Fibroblast of skin of left biceps (primary cell): ENCODE measurements at regions not wholly inside any gene's neighbourhood (a gene's known extent, or its start where the extent isn't known, plus 50 kb on each side); places are given as distances from the start of the nearest gene placed in this dataset.
"Not testable (repeated sequence)": the region's sequence is repeated elsewhere in the genome, so short reads cannot be mapped to it uniquely, and the experiment has no call there.

ENCODE experiments used
- DNase-seq, 2 experiments: peaks; one replicate each; pipeline ENCODE4 v3.0.0-alpha.2; 2013; ENCODE audit warnings: low read depth in 2 of 2

DNA sequence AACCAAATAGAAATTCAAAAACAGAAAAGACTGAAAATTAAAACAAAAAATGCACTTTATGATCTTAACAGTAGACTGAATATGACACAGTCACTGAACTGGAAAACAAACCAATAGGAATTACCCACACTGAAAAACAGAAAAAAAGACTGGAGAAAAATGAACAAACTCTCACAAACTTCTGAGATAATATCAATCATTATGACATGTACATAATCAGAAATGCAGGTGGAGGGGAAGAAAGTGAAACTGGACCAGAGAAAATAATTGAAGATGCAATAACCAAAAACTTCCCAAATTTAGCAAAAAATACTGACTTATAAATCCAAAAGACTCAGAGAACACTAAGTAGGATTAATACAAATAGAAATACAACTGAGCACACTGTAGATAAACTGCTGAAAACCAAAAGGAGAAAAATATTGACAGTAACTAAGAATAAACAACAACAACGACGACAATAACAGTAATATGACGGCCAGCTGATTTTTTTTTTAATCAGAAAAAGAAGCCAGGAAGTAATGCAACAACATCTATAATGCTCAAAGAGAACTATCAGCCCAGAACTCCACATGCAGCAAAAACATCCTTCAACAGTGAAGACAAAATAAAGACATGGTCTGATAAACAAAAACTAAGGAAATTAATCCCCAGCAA lies 108.1 kb downstream of the ZFAND4 start:
- DNase-seq = no peak

DNA sequence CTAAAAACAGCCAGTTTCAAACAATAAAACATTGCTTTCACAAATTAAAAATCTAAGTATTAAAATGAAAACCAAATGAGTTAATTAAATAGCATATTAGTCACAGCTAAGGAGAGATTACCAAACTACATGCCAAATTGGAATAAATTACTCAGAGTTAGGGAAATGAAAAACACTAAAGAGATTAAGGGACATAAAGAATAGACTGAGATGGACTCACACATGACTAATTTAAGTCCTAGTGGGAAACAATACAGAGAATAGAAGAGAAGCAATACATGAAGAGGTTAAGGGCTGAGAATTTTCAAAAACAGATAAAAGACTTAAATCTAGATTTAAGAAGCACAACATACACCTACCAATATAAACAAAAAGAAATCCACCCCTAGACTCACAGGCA lies 110.6 kb downstream of the ZFAND4 start:
- no peak for DNase-seq

DNA sequence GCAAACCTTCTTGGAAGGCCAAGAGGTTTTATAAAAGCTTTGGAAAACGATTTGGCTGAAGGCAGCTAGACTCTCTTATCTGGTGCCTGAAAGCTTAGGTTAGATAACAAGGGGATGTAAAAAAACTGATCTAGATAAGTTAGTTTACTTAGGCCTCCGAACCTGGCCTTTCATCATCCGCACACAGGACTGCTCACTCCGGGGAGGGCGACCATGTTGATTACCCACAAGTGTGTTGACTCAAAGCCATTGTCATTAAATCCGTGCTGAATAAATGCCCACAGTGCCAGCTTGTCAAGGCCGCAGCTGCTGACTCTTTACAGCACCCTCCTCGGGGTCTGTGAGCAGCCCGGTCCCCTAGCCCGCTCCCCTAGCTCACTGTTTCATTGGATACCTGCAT lies 112.3 kb downstream of the ZFAND4 start:
- DNase-seq = no peak

DNA sequence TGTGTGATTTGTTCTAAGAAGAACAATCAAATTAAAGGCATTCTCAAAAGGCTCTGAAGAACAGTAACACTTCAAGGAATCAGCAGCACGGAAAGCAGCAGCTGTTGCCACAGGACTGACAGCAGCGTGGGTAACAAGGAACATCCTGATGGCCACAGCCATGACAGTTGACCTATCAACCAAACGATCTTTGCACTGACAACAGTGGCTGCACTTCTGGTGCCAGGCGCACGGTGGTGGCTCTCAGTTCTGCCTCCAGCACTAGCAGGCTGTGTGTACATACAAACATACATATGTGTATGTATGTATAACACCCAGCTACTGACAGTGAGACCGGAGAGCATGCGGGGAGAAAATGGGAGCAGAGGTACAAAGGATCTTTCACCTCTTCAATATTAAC lies 114.1 kb downstream of the ZFAND4 start:
- DNase-seq = no peak

DNA sequence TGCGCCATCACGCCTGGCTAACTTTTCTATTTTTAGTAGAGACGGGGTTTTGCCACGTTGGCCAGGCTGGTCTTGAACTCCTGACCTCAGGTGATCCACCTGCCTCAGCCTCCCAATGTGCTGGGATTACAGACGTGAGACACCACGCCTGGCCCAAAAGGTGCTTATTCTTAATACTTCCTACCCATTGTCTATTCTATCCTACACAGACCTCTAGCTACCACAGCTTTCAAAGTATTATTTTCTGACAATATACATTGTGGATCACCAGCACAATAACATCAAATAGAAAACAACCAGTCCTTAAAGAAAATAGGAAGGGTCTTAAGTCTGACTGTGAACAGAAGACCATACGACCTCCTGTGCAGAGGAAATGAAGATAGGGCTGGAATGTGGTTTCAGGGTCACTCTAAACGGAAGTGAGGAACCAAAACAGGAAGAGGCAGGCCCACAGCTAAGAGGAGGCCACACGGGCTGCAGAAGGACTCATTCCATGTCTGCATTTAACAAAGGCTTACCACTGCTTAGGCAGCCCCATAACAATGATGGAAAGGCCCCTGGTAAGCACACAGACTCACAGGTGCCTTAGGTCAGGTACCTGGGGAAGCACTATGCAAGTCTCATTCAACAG lies 115.2 kb downstream of the ZFAND4 start:
- no peak for DNase-seq

DNA sequence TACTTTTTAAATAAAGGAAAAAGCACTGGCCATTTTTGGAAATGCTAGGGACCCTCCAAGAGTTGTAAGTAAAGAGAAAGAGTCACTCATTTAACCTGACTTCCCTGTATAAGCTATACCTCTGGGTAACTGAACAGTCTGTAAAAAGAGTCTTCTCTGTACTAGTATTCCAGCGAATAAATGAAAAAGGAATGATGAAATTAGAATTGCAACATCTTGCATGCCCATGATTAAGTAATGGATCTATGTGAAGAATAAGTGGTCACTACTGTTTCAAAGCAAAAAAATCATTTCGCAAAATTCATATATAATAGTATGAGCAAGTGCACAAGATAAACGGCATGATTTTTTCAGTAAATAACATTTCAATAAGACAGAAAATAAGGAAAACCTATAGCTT lies 116.8 kb downstream of the ZFAND4 start:
- DNase-seq = peak in 1 of 2 experiments; percentile 4

DNA sequence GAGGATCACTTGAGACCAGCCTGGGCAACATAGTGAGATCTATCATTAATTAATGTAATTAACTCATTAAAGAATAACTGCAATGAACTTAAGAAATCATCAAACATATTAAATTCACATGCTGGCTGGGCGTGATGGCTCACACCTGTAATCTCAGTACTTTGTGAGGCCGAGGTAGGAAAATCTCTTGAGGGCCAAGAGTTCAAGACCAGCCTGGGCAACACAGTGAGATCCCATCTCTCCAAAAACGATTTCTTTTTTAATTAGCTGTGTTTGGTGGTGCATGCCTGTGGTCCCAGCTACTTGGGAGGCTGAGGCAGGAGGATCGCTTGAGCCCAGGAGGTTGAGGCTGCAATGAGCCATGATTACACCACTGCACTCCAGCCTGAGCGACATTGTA lies 117.2 kb downstream of the ZFAND4 start:
- DNase-seq = not testable (repeated sequence)

DNA sequence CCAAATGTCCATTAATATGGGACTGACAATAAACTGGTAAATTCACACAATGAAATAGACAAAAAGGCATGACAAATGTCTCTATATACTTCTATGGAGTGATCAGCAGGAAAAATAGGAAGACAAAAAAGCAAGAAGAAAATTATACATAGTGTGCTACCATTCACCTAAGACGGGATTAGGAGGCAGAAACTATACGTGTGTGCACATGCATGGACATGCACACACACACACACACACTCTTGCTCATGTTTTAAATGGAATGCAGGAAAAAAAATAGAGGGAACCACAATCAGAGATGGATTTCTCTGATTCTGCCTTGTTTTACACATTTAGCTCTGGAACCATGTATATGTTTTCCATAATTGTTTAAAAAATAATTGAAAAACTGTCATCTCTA lies 119.0 kb downstream of the ZFAND4 start:
- no peak for DNase-seq

DNA sequence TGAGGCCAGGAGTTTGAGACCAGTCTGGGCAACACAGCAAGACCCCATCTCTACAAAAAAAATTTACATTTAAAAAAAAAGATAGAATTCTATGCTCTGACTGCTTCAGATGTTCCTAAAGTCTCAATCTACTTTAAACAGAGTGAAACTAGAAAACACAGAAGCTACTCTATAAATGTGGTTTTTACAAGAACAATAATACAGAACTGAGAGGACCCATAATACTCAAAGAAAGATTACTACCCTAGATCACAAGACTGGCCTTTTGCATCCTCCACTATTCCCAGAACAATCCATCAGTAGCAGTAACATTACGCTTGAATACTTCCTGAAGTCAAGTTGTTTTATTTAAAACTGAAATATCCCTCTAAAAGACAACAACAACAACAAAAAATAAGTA lies 119.4 kb downstream of the ZFAND4 start:
- no peak for DNase-seq

DNA sequence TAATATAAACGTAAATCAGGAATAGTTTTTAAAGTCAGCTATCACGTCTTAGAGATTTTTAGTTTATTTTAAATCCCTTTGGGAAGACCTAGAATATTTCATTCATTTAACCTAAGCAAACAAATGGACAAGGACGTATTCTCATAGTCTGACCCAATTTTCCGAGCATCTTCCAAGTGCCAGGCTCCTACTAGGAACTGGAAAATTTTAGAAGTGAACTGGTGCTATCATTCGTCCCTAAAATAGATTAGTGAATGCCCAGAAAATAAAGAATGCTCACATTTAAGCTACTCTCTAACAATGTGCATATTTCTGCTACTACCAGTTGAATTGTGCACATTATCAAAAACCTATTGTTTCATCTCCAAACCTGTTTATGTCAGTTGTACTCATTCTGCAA lies 120.1 kb downstream of the ZFAND4 start:
- no peak for DNase-seq

DNA sequence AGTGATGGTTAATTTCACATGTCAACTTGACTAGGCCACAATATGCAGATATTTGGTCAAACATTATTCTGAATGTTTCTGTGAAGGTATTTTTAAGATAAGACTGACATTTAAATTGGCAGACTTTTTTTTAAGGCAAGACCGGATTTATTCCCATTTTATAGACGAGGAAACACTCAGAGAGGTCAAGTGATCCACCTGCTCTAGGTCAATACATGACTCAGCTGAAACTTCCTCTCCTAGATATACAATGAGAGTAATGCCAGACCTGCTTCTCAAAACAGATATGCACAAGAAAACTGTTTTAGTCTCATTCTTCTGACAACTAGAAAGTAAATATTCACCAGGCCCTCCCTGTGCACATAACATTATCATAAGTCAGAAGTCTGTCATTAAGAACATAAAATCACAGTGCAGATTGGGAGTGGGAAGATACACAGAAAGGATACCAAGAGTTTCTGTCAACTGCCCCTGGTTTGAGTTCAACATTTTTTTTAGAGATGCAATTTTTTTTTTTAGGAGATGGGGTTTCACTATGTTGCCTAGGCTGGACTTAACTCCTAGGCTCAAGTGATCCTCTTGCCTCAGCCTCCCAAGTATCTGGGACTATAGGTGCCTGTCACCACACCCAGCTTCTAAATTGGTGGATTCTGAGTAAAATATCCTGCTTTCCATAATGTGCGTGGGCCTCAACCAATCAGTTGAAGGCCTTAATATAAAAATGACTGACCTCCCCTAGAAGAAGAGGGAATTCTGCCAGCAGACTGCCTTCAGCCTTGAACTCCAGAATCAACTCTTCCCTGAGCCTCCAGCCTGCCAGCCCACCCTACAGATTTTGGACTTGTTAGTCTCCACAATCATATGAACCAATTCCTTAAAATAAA lies 121.4 kb downstream of the ZFAND4 start:
- DNase-seq = no peak

DNA sequence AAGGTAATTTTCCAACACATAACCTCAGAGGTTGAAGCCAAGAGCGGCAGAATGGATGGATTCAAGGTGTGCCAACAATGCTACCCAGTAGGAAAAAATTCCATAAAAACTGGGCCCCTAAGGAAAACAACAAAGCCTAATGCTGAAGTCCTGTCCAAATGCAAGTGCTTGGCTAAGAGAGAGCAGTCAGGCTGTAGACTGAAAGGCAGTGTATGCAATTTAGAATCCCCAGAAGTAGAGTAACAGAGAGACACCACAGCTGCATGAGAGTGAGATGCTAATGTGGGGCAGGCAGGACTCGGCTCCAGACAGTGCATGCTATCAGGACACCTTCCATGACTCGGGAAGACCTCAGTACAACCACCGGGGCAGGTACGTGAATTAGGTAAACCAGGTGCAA lies 124.5 kb downstream of the ZFAND4 start:
- no peak for DNase-seq

DNA sequence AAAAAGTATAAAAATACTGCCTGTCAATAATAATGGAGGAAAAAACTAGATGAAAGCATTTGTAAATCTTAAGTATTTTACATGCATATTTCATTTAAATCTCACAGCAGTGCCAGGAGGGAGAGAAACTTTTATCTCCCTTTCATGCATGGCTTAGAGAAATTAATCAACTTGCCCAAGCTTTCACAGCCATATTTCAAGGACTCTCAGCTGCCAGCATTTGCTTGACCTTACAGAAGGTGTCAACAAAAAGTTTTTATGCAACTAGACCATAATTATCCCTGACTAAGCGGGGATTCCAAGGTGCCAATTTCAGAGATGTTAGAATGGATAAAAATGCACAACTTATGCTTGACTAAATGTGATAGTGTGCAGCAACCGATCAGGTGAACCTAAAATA lies 125.4 kb downstream of the ZFAND4 start:
- DNase-seq = no peak

DNA sequence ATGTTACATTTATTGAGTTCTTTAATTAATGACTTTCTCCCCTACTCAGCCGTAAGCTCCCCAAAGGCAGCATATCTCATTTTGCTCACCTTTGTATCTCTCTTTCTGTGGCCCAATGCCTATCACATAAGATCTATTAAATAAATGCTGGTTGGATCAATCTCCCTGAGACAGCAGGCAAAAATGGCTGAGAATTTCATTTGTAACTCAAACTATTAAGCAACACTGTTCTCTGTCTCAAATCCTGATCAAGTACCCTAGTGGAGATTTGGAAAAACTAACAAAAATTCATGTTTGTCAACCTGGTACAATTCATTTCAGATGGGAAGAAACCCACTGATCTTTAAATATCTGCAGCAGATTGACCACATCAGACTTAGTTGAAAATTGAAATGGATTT lies 127.4 kb downstream of the ZFAND4 start:
- DNase-seq = no peak

DNA sequence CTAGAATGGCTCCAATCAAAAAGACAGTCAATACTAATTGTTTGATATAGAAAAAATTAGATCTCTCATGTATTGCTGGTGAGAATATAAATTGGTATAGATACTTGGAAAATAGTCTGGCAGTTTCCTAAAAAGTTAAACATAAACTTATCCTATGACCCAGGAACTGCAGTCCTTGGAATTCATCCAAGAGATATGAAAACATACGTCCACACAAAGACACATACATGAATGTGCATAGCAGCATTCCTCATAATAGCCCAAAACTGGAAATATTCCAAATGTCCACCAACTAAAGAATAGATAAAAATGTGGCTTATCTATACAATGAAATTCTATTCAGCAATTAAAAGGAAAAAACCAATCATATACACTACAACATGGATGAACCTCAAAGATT lies 128.4 kb downstream of the ZFAND4 start:
- no peak for DNase-seq

DNA sequence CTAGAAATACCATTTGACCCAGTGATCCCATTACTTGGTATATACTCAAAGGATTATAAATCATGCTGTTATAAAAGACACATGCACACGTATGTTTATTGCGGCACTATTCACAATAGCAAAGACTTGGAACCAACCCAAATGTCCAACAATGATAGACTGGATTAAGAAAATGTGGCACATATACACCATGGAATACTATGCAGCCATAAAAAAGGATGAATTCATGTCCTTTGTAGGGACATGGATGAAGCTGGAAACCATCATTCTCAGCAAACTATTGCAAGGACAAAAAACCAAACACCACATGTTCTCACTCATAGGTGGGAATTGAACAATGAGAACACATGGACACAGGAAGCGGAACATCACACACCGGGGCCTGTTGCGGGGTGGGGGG lies 131.5 kb downstream of the ZFAND4 start:
- not testable (repeated sequence) for DNase-seq

DNA sequence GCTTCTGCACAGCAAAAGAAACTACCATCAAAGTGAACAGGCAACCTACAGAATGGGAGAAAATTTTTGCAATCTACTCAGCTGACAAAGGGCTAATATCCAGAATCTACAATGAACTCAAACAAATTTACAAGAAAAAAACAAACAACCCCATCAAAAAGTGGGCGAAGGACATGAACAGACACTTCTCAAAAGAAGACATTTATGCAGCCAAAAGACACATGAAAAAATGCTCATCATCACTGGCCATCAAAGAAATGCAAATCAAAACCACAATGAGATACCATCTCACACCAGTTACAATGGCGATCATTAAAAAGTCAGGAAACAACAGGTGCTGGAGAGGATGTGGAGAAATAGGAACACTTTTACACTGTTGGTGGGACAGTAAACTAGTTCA lies 132.0 kb downstream of the ZFAND4 start:
- not testable (repeated sequence) for DNase-seq

DNA sequence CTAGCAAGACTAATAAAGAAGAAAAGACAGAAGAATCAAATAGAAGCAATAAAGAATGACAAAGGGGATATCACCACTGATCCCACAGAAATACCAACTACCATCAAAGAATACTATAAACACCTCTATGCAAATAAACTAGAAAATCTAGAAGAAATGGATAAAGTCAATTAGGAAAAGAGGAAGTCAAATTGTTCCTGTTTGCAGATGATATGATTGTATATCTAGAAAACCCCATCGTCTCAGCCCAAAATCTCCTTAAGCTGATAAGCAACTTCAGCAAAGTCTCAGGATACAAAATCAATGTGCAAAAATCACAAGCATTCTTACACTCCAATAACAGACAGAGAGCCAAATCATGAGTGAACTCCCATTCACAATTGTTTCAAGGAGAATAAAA lies 133.0 kb downstream of the ZFAND4 start:
- DNase-seq = not testable (repeated sequence)

DNA sequence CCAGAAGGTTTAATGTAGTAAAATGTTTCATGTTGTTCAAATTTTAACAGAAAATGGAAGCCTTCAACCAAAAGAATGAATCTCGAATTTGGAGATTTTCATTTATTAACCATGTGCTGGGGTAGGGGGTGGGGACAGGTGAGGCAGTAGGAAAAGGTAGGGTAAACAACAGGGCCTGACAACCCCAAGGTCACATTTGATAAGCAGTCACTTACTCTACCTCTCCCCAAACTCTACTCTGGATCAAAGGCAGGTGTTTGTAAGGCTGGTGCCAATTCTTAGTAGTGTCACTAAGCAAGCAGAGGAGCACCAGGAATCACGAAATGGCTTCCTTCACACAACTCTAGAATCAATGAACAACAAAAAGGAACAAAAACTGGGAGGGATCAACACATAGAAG lies 138.0 kb downstream of the ZFAND4 start:
- DNase-seq = no peak

DNA sequence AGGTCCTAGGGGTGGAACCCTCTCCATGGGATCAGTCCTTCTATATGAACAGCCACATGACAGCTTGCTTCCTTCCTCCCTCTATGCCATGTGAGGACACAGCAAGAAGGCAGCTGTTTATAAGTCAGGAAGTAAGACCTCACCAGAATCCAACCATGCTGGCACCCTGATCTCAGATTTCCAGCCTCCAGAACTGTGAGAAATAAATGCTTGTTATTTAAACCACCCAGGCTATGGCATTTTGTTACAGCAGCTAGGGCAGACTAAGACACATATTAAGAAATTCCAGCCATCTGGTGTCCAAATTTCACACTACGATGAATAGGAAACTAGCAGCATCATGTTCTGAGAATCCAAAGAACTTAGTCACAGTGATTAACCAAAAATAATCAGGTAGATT lies 140.1 kb downstream of the ZFAND4 start:
- DNase-seq = no peak

DNA sequence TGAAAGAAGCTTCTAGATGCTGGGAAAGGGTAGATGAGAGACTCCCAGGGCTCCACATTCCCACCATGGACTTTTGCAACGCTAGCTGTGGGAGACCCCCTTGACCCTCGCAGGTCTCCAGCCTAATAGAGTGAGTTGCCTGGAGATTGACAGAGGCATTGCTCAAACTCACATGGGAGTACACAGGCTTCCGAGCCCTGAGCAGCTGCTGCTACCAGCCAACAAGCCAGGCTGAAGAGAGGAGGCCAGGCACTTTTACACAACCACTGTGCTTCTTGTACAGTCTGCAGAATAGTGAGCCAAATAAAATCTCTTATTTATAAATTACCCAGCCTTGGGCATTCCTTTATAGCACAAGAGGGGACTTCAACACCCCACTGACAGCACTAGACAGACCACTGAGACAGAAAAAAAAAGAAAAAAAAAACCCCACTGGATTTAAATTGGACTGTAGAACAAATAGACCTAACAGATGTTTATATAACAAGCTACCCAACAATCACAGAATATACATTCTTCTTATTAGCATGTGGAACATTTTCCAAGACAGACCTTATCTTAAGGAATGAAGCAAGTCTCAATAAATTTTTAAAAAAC lies 146.2 kb downstream of the ZFAND4 start:
- no peak for DNase-seq

DNA sequence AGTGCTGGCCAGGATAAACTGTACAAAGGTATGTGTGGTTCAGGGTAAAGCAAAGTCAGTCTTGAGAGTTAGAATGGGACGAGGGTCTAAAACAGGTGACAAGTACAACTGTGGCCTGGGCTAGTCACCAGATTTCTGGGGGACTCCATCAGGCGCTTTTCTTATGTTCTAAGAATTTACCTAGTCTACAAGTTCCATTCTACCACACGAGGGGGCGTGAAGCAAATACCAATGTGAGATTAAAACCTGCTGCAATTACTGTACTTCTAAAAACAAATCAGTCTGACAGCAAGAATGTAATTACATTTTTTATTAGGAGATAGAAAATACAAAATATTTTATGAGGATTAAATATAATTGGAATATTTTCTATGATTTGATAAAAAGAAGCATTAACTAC lies 146.5 kb downstream of the ALOX5 start:
- no peak for DNase-seq

DNA sequence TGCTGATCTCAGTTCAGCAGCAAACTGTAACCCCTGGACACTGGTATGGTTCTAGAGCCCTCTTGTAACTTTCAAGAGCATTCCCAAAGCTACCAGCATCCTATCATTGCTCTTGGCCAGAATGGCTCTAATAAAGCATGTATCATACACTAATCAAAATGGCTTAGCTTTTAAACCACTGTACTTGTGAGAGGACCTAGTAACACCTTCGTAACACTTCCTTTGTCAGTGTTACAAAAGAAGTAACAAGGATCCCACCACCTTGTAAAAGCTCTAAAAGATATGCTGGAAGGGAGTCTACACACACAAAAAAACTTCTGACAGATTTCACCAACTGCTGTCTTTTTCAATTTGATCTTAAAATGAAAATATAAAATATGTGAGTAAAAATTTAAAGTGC lies 144.7 kb downstream of the ALOX5 start:
- DNase-seq = no peak
